Activated B cell treated with CpG ODN at 0.5 μM for 24 hours (primary cell): ENCODE measurements at regions not wholly inside any gene's neighbourhood (a gene's known extent, or its start where the extent isn't known, plus 50 kb on each side); places are given as distances from the start of the nearest gene placed in this dataset.
"Not testable (repeated sequence)": the region's sequence is repeated elsewhere in the genome, so short reads cannot be mapped to it uniquely, and the experiment has no call there.

ENCODE experiments used
- ATAC-seq: fragments of 200-7000 bp; cut with Tn5 transposase; one replicate; pipeline ENCODE4 v1.10.0; 2021; ENCODE audit warnings: low read depth, mild to moderate bottlenecking, moderate library complexity
- CTCF ChIA-PET: fragments of 350-600 bp; sonication (Branson Sonifier 250); formaldehyde crosslinking; loops from one replicate; lab custom pipeline; 2021; ENCODE audit warnings: antibody characterized with exemption; lab: Charles Lee
- POLR2A ChIA-PET: fragments of 350-600 bp; sonication (Branson Sonifier 250); formaldehyde crosslinking; loops from one replicate; lab custom pipeline; 2021; ENCODE audit warnings: antibody characterized with exemption; lab: Charles Lee
- DNase-seq: peaks from one replicate; pipeline ENCODE4 v3.0.0; 2022
- H3K27ac Mint-ChIP-seq: one replicate; pipeline ENCODE4 v1.8.0; 2020; ENCODE audit warnings: mixed read lengths
- H3K27me3 Mint-ChIP-seq: one replicate; pipeline ENCODE4 v1.8.0; 2021; ENCODE audit warnings: mixed read lengths
- H3K36me3 Mint-ChIP-seq: one replicate; pipeline ENCODE4 v1.8.0; 2021; ENCODE audit warnings: low read depth, mixed read lengths
- H3K4me1 Mint-ChIP-seq: one replicate; pipeline ENCODE4 v1.8.0; 2021; ENCODE audit warnings: mixed read lengths
- H3K4me3 Mint-ChIP-seq: one replicate; pipeline ENCODE4 v1.8.0; 2020; ENCODE audit warnings: mild to moderate bottlenecking, mixed read lengths
- H3K9me3 Mint-ChIP-seq: one replicate; pipeline ENCODE4 v1.8.0; 2020; ENCODE audit warnings: mixed read lengths
- intact Hi-C: fragments of 100-400 bp; cut with micrococcal nuclease; formaldehyde crosslinking; loops from one replicate; pipeline ENCODE4 v1.15.1; 2024
- TF ChIP-seq, protein P1 (sequence below): fragments of 200-600 bp; IDR thresholded peaks from one replicate; pipeline ENCODE4 v1.8.0; 2022; ENCODE audit warnings: antibody characterized with exemption, mild to moderate bottlenecking

DNA sequence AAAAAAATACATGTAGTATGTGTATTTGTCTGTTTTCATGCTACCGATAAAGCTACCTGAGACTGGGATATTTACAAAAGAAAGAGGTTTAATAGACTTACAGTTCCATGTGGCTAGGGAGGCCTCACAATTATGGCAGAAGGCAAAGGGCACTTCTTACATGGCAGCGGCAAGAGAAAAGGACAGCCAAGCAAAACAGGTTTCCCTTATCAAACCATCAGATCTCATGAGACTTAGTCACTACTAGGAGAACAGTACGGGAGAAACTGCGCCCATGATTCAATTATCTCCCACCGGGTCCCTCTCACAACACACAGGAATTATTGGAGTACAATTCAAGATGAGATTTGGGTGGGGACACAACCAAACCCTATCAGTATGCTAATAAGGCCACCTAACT lies 137.0 kb upstream of the ELOVL6 start:
- TF ChIP-seq, protein P1, sequence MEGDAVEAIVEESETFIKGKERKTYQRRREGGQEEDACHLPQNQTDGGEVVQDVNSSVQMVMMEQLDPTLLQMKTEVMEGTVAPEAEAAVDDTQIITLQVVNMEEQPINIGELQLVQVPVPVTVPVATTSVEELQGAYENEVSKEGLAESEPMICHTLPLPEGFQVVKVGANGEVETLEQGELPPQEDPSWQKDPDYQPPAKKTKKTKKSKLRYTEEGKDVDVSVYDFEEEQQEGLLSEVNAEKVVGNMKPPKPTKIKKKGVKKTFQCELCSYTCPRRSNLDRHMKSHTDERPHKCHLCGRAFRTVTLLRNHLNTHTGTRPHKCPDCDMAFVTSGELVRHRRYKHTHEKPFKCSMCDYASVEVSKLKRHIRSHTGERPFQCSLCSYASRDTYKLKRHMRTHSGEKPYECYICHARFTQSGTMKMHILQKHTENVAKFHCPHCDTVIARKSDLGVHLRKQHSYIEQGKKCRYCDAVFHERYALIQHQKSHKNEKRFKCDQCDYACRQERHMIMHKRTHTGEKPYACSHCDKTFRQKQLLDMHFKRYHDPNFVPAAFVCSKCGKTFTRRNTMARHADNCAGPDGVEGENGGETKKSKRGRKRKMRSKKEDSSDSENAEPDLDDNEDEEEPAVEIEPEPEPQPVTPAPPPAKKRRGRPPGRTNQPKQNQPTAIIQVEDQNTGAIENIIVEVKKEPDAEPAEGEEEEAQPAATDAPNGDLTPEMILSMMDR = no peak
- H3K4me1 Mint-ChIP-seq = no peaks in the 10 kb centered on the region
- ATAC-seq (no peak), DNase-seq (no peak)
- H3K36me3 Mint-ChIP-seq = no peaks in the 10 kb centered on the region
- peaks cover 7% of the 10 kb centered on the region for H3K27me3 Mint-ChIP-seq
- no peaks in the 10 kb centered on the region for H3K9me3 Mint-ChIP-seq
- ChIA-PET CTCF (no interaction called here), POLR2A (no interaction called here)
- no peak overlapping the region for H3K27ac Mint-ChIP-seq
- no peak overlapping the region for H3K4me3 Mint-ChIP-seq
- intact Hi-C loops = no loop called here

DNA sequence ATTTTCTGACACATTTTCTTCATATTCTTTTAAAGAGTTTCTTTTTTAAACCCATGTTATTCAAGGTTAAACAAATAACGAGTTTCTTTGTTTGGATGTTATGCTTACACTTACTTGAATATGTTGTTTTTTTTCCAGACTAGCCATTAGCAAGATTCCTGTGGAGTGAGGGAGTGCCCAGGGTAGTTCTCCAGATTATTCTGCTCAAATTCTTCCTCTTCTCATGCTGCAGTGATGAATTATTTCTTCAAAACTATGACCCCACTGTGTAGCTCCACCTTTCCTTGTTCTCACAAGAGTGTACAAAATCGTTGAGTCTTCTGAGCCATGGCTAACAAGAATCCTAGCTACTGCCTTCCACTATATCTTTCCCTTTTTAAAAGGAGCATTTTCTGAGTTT lies 134.1 kb upstream of the ELOVL6 start:
- CTCF ChIA-PET = no interaction called here
- H3K27me3 Mint-ChIP-seq = peaks cover 9% of the 10 kb centered on the region
- TF ChIP-seq, protein P1 = no peak

GRCh38 chr4:110326426-110326825 lies 128.0 kb upstream of the ELOVL6 start:
- H3K36me3 Mint-ChIP-seq, H3K27me3 Mint-ChIP-seq, H3K9me3 Mint-ChIP-seq, ATAC-seq, H3K4me3 Mint-ChIP-seq, CTCF ChIA-PET, POLR2A ChIA-PET, H3K27ac Mint-ChIP-seq, intact Hi-C loops, DNase-seq, H3K4me1 Mint-ChIP-seq: not testable (repeated sequence)

More for the DNA sequence above, 134.1 kb upstream of the ELOVL6 start:
- ATAC-seq (no peak), DNase-seq (no peak)
- intact Hi-C loops = no loop called here
- Mint-ChIP-seq H3K4me1 (no peaks in the 10 kb centered on the region), H3K9me3 (no peaks in the 10 kb centered on the region), H3K4me3 (no peak overlapping the region), H3K36me3 (no peaks in the 10 kb centered on the region), H3K27ac (no peak overlapping the region)
- POLR2A ChIA-PET = no interaction called here

- no peak for ATAC-seq
- H3K27ac Mint-ChIP-seq = no peak overlapping the region
- CTCF ChIA-PET = interaction anchor here (0.6 kb wide), 1 partner anchor 89 kb away, joined by 3 read pairs; no protein-coding TSS in a partner anchor
- H3K4me1 Mint-ChIP-seq = no peaks in the 10 kb centered on the region
- POLR2A ChIA-PET = no interaction called here
- H3K36me3 Mint-ChIP-seq = no peaks in the 10 kb centered on the region
- H3K9me3 Mint-ChIP-seq = no peaks in the 10 kb centered on the region
- TF ChIP-seq, protein P1 = no peak
- no peak overlapping the region for H3K4me3 Mint-ChIP-seq
- no peak for DNase-seq
- intact Hi-C loops = no loop called here
- H3K27me3 Mint-ChIP-seq = no peaks in the 10 kb centered on the region
Observed at GRCh38 chr4:110310795-110311194, 112.4 kb upstream of the ELOVL6 start.

DNA sequence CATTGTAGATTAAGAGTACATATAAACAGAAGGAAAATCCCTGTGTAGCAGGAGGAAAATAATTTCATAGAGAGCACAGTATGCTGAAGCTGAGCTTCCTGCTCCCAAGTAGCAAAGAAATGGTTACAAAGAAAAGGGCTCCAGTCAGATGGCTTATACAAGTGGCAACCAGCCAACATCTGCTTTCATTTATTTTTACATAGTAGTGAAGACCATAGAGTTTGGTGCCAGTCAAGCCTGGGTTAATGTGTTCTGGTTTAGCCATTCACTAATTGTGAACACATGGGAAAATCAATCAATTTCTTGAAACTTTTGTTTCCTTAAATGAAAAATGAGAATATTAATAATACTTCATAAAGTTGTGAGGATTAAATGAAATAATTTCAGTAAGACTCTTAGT lies 111.3 kb upstream of the ELOVL6 start:
- H3K4me1 Mint-ChIP-seq = no peaks in the 10 kb centered on the region
- H3K36me3 Mint-ChIP-seq = no peaks in the 10 kb centered on the region
- ATAC-seq (no peak), DNase-seq (no peak)
- POLR2A ChIA-PET = no interaction called here
- CTCF ChIA-PET = no interaction called here
- H3K27me3 Mint-ChIP-seq = no peaks in the 10 kb centered on the region
- intact Hi-C loops = no loop called here
- H3K27ac Mint-ChIP-seq = no peak overlapping the region
- no peaks in the 10 kb centered on the region for H3K9me3 Mint-ChIP-seq
- no peak overlapping the region for H3K4me3 Mint-ChIP-seq
- TF ChIP-seq, protein P1 = no peak

- no peaks in the 10 kb centered on the region for H3K9me3 Mint-ChIP-seq
- no peaks in the 10 kb centered on the region for H3K4me1 Mint-ChIP-seq
- no peak for DNase-seq
- no peaks in the 10 kb centered on the region for H3K36me3 Mint-ChIP-seq
- no peak overlapping the region for H3K4me3 Mint-ChIP-seq
- TF ChIP-seq, protein P1 = no peak
- H3K27me3 Mint-ChIP-seq = no peaks in the 10 kb centered on the region
- ATAC-seq = no peak
- POLR2A ChIA-PET = no interaction called here
- CTCF ChIA-PET = no interaction called here
- H3K27ac Mint-ChIP-seq = no peak overlapping the region
- intact Hi-C loops = no loop called here
Observed at GRCh38 chr4:110306303-110306702, 107.9 kb upstream of the ELOVL6 start.
